BJ (cell line): ENCODE measurements at regions not wholly inside any gene's neighbourhood (a gene's known extent, or its start where the extent isn't known, plus 50 kb on each side); places are given as distances from the start of the nearest gene placed in this dataset.

Experiments used
- CTCF ChIA-PET: fragments of 350-600 bp; formaldehyde crosslinking; extraction: SDS; loops from one replicate; lab custom pipeline; 2021; ENCODE audit warnings: antibody characterized with exemption, inconsistent platforms; lab: Yijun Ruan, JAX
- POLR2A ChIA-PET: fragments of 300-600 bp; sonication (Branson Sonifier 250); formaldehyde crosslinking; extraction: SDS; loops from one replicate; lab custom pipeline; 2021; ENCODE audit warnings: antibody characterized with exemption; lab: Charles Lee
- DNase-seq: peaks from one replicate; pipeline ENCODE4 v3.0.0-alpha.2; 2011; ENCODE audit warnings: low read depth
- H3K27me3 ChIP-seq: 2 replicates; pipeline ENCODE4 v1.6.0; 2011; ENCODE audit warnings: low read length; ENCODE audit not compliant: control insufficient read depth, insufficient read depth
- H3K36me3 ChIP-seq: 2 replicates; pipeline ENCODE4 v1.5.1; 2011; ENCODE audit warnings: low read length; ENCODE audit not compliant: control insufficient read depth, insufficient read depth
- H3K4me3 ChIP-seq: 2 replicates; pipeline ENCODE4 v1.5.1; 2011; ENCODE audit warnings: low read depth, mild to moderate bottlenecking, control low read depth, low read length
- CTCF ChIP-seq: IDR thresholded peaks from 2 replicates; pipeline ENCODE4 v1.5.1; 2011; ENCODE audit warnings: low read depth, mild to moderate bottlenecking, control low read depth, inconsistent platforms, low read length, moderate library complexity; ENCODE audit not compliant: insufficient read depth

GRCh38 chr17:68122587-68122986 is 87.1 kb downstream of the KPNA2 start:
- no peaks in the 10 kb centered on the region for H3K27me3 ChIP-seq
- no peak for TF ChIP-seq CTCF
- peaks cover 5% of the 10 kb centered on the region; the same call in 1 of the 2 replicates for H3K36me3 ChIP-seq
- DNase-seq = no peak
- ChIA-PET POLR2A (no interaction called here), CTCF (no interaction called here)
- no peak overlapping the region for H3K4me3 ChIP-seq

GRCh38 chr17:68125111-68125870 is 89.8 kb downstream of the KPNA2 start:
- DNase-seq = no peak
- ChIA-PET POLR2A (no interaction called here), CTCF (interaction anchor here (0.6 kb wide), 1 partner anchor 704 kb away, joined by 3 read pairs; no protein-coding TSS in a partner anchor)
- peaks cover 7% of the 10 kb centered on the region for H3K36me3 ChIP-seq
- H3K4me3 ChIP-seq = no peak overlapping the region
- TF ChIP-seq CTCF = no peak
- no peaks in the 10 kb centered on the region for H3K27me3 ChIP-seq

GRCh38 chr17:68127914-68128313 is 92.4 kb downstream of the KPNA2 start:
- no peak for TF ChIP-seq CTCF
- CTCF ChIA-PET = no interaction called here
- no peak overlapping the region for H3K4me3 ChIP-seq
- POLR2A ChIA-PET = no interaction called here
- H3K36me3 ChIP-seq = peaks cover 7% of the 10 kb centered on the region
- H3K27me3 ChIP-seq = no peaks in the 10 kb centered on the region
- no peak for DNase-seq

GRCh38 chr17:68131456-68131855 is 95.9 kb downstream of the KPNA2 start:
- no peak for DNase-seq
- POLR2A ChIA-PET = no interaction called here

More at GRCh38 chr17:68131456-68131855, 95.9 kb downstream of the KPNA2 start:
- Histone ChIP-seq H3K27me3 (no peaks in the 10 kb centered on the region), H3K4me3 (no peak overlapping the region), H3K36me3 (peaks cover 7% of the 10 kb centered on the region)
- TF ChIP-seq CTCF = no peak
- CTCF ChIA-PET = no interaction called here
